ENCODE measurements at regions not wholly inside any gene's neighbourhood (a gene's known extent, or its start where the extent isn't known, plus 50 kb on each side); places are given as distances from the start of the nearest gene placed in this dataset.

DNA sequence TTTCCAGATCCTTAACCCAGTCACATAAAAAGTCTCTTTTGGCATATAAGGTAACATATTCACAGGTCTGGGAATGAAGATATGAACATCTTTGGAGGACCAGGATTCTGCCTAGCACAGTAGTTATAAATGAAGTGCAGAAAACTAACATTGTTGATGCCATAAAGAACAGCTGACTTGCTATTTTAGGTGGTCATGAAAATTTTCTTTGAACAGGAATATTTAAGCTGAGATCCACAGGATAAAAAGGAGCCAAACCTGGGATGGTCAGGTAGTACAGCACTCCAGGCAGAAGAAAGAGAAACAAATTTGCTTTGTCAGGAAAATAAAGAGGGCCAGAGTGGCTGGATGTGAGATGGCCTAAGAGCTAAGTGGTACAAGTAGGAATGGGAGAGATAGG lies 80.0 kb downstream of the CENPW start:
- DNase-seq = no peak

DNA sequence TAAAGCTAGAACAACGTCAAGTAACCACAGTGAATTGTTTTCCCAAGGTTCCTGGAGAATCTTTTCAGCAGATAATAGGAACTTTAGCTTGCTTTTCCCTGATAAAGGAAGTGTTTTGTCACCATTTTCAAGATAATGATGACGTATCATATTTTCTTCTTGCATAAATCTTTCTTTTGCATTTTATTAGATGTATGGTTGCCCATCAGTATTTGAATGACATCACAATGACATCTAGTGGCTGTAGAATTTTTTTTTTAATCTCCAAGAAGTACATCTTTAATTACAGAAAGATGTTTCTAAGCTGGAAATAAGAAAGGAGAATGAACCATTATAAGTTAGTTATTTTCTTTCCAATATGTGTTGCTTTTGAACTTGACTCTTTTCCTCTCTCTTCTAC lies 83.0 kb downstream of the CENPW start:
- no peak for DNase-seq

DNA sequence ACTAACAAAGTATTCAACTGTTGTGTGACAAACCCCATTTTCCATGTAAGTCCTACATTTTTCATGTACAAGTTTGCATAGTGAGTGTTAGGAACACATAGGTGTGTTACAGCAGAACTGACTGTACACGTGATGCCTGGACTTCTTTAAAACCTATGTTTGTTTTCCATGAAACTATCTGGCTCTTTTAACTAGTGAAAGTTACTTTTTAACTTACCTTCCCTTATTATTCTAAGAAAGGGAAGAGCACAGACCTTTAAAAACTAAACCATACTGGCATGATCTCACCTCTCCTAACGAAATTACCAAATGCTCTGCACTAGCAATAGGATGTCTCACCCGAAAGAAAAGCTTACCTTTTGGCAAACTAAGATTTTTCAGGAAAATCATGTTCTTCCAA lies 87.8 kb downstream of the CENPW start:
- no peak for DNase-seq

- DNase-seq = no peak
Observed at GRCh38 chr6:126429866-126430265, 90.0 kb downstream of the CENPW start.

DNA sequence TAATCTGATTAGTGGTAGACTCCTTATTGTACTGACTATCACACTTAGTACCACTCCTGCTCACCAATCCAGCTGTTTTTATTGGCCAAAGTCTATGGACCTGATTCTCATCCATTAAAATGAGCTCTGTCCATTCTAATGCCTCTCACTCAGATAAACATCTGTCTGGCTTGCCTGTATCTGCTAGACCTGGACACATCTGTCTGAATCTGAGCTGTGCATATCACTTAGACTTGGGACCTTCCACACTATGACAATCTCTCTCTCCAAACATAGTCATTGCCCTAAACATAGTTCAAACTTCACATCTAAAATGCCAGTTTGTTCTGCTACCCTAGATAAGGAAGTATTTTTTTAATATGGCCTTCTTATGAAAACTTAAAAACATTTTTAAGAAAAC lies 92.6 kb downstream of the CENPW start:
- DNase-seq = no peak

GRCh38 chr6:126433927-126434326 lies 94.0 kb downstream of the CENPW start:
- no peak for DNase-seq

GRCh38 chr6:126437205-126437604 lies 97.3 kb downstream of the CENPW start:
- no peak for DNase-seq

GRCh38 chr6:126439040-126439439 lies 99.1 kb downstream of the CENPW start:
- no peak for DNase-seq

GRCh38 chr6:126440923-126441322 lies 101.0 kb downstream of the CENPW start:
- no peak for DNase-seq

- DNase-seq = peak; percentile 22
Observed at GRCh38 chr6:126444659-126445273, 104.9 kb downstream of the CENPW start.

DNA sequence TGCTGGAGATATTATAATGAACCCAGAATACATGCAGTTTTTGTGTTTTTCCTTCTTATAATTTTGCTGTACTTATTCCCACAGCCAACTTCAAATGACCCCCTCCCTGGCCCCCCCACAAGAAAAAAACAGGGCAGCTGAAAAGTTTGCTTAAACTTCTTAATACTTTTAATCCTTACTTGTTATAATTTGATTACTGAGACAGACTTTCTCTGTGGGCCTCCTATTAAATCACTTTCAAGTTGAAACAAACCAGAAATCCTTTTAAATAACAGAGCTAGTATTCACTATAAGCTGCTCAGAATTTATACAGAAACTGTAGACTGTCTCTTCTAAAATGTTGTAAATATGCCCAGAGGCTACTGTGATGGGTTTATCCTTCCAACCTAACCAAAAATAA lies 106.3 kb downstream of the CENPW start:
- DNase-seq = no peak

DNA sequence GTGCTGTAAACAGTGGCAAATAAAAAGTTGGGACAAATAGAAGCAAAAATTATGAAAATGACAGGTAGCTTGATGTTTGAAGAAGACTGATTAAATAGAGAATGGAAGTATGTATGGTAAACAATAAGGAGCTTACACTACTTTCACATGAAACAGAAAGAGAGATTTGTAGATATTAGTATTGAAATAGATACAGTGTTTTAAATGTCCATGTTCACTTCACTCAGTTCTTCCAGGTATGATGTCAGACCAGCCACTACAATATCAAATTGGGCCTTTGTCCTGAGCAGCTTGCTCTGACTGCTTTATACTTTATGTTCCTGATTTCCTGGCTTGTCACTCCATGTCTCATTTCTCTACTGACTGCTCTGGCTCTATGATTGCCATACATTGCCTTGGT lies 107.5 kb downstream of the CENPW start:
- no peak for DNase-seq

DNA sequence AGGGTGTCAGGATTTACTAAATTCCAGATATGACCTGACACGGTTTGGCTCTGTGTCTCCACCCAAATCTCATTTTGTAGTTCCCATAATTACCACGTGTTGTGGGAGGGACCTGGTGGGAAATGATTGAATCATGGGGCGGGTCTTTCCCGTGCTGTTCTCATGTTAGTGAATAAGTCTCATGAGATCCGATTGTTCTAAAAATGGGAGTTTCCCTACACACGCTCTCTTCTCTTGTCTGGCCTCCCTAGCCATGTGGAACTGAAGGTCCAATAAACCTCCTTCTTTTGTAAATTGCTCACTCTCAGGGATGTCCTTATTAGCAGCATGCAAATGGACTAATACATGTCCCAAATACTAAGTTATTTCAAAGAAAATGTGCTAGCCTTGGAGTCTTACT lies 121.1 kb downstream of the CENPW start:
- DNase-seq = no peak

GRCh38 chr6:126464245-126464644 lies 124.3 kb downstream of the CENPW start:
- DNase-seq = no peak

DNA sequence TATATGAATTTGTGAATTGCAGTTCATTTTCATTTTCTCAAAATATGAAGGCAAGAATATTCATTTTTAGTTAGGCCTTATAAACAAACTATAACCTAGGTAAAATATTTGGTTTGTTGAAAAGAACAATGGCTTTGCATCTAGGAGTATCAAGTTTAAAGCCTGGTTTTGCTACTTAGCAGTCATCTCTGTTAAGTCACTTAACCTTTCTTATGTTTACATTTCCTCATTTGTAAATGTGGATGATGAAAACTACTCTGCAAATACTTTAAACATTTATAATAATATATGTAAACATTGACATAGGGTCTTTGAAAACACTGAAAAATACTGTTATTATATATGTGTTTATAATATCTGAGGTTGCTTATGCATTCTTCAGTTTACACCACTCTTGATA lies 135.5 kb downstream of the CENPW start:
- no peak for DNase-seq

GRCh38 chr6:126477678-126478077 lies 137.8 kb downstream of the CENPW start:
- no peak for DNase-seq

DNA sequence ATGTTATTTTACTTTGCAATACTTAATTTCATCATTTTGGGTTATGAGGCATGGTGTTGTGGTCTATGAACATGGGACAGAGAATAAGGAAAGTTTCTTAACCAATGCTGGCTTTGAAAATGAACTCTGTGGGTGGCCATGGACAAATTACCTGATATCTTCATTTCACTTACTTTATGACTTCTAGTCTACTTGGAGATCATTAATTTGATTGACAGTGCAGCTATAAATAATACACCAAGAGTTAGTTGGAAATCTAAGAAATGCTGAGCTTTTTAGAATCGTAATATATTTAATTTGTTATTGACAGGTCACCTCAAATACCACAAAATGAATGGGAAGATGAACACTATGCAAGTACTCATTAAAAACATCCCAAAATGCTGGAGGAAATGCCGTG lies 140.4 kb downstream of the CENPW start:
- DNase-seq = no peak

GRCh38 chr6:126481319-126481718 lies 141.4 kb downstream of the CENPW start:
- DNase-seq = no peak

DNA sequence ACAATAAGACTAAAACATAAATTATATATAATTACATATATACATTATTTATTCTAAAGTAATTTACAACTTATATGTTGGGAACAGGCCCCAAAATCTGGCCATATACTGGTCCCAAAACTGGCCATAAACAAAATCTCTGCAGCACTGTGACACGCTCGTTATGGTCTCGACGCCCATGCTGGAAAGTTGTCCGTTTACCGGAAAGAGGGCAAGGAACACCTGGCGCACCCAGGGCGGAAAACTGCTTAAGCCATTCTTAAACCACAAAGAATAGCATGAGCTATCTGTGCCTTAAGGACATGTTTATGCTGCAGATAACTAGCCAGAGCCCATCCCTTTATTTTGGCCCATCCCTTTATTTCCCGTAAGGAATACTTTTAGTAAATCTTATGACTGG lies 164.9 kb downstream of the CENPW start:
- DNase-seq = no peak

DNA sequence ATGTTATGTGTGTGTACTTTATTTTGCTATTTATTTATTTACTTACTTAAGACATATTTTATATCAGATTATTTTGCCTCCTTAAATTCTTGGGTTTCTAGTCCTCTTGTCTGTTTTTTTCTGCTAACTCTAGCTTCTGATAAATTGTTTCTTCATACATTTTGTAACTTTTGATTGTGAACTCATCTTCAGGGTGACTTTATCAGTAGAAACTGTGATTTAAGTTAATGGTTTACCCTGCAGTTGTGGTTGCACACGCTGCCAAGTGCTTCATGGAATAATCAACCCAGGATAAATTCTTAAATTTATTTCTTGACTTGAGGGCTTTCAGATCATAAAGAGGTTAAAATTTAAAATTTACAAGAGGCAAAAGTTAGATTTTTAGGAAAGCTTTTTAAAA lies 173.3 kb downstream of the CENPW start:
- DNase-seq = no peak

DNA sequence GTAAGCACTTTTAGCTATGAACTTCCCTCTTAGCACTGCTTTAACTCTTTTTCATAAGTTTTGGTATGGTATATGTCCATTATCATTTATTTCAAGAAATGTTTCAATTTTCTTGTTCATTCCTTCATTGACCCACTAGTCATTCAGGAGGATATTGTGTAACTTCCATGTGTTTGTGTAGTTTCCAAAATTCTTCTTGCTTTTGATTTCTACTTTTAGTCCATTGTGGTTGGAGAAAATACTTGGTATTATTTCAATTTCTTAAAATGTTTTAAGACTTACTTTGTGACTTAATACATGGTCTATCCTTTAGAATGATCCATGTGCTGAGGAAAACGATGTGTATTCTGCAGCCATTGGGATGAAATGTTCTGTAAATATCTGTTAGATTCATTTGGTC lies 176.5 kb downstream of the CENPW start:
- no peak for DNase-seq

GRCh38 chr6:126524811-126525326 lies 185.0 kb downstream of the CENPW start:
- DNase-seq = no peak

DNA sequence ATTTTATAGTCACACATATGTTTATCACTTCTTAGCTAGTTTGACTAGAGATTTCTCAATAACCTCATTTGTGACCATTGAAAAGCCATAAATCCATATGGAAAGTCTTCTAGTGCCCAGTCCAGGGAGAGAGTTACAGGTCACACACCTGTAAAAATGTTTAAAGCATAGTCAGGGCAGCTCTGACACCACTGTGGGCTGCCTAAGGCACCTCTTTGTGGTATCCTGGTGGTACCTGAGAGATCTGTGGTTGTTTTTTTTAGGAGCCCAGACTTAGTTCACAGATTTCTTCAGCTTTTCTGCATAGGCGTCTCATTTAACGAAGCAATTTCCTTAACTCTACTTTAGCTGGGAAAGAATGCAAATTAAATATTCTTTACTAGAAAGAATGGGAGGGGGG lies 186.6 kb downstream of the CENPW start:
- no peak for DNase-seq

DNA sequence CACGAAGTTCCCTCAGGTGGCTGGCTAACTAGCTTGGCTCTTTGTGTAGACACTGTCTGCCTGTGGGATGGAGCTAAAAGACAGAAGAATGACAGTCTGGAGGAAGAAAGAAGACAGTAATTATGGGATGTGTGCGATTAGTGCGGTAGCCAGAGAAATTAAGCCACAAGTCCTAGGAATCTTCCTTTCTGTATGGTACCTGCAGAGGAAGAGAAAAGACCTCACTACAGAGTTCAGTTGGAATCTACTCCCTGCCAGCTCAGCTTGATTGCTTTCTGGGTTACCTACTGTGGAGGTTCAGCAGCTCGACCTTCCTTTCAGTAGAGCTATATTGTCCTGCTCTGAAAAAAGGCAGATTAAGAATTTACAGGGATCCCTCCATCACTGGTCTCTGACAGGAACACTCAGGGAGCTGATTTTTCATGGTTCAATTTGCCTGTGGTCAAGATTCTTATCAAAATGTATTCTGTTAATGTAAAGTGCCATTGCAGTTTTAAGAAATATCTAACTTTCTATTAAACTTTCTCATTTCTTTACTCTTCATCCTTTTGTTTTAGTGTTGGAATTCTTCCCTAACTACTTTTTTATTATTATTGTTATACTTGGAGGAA lies 187.2 kb downstream of the CENPW start:
- no peak for DNase-seq

Measured in EL (cell line).